HG02884 (cell line): ENCODE measurements at regions not wholly inside any gene's neighbourhood (a gene's known extent, or its start where the extent isn't known, plus 50 kb on each side); places are given as distances from the start of the nearest gene placed in this dataset.

Experiments used
- ATAC-seq: cut with Tn5 transposase; IDR thresholded peaks from one replicate; pipeline ENCODE4 v1.9.1; 2021; ENCODE audit warnings: mild to moderate bottlenecking, moderate library complexity; ENCODE audit not compliant: unreplicated experiment

GRCh38 chr13:80284290-80284689 lies 56.6 kb downstream of the SPRY2 start:
- ATAC-seq: no peak

GRCh38 chr13:80278706-80279105 lies 62.2 kb downstream of the SPRY2 start:
- ATAC-seq: no peak

- ATAC-seq: no peak
These were observed 64.3 kb downstream of the SPRY2 start for GRCh38 chr13:80276371-80277289.

GRCh38 chr13:80274643-80275042 lies 66.3 kb downstream of the SPRY2 start:
- no peak for ATAC-seq

- ATAC-seq: no peak
These were observed 67.2 kb downstream of the SPRY2 start for GRCh38 chr13:80273718-80274117.

GRCh38 chr13:80265348-80265747 lies 75.6 kb downstream of the SPRY2 start:
- ATAC-seq: no peak

GRCh38 chr13:80263745-80264513 lies 77.0 kb downstream of the SPRY2 start:
- no peak for ATAC-seq

GRCh38 chr13:80262051-80262695 lies 78.8 kb downstream of the SPRY2 start:
- no peak for ATAC-seq

- ATAC-seq: no peak
These were observed 81.8 kb downstream of the SPRY2 start for GRCh38 chr13:80259159-80259558.

- peak; percentile 71 for ATAC-seq
These were observed 84.5 kb downstream of the SPRY2 start for GRCh38 chr13:80256352-80256932.

GRCh38 chr13:80255946-80256345 lies 85.0 kb downstream of the SPRY2 start:
- ATAC-seq: no peak

- ATAC-seq: no peak
These were observed 89.5 kb downstream of the SPRY2 start for GRCh38 chr13:80251403-80251802.

GRCh38 chr13:80250213-80250810 lies 90.6 kb downstream of the SPRY2 start:
- ATAC-seq: no peak

- no peak for ATAC-seq
These were observed 91.3 kb downstream of the SPRY2 start for GRCh38 chr13:80249516-80250212.

GRCh38 chr13:80245162-80245733 lies 95.7 kb downstream of the SPRY2 start:
- ATAC-seq: no peak

- ATAC-seq: no peak
These were observed 96.4 kb downstream of the SPRY2 start for GRCh38 chr13:80244574-80244973.

- ATAC-seq: no peak
These were observed 98.0 kb downstream of the SPRY2 start for GRCh38 chr13:80242728-80243427.

- no peak for ATAC-seq
These were observed 101.2 kb downstream of the SPRY2 start for GRCh38 chr13:80239571-80240255.

GRCh38 chr13:80239116-80239515 lies 101.8 kb downstream of the SPRY2 start:
- ATAC-seq: no peak
